B cell (primary cell): ENCODE measurements at regions not wholly inside any gene's neighbourhood (a gene's known extent, or its start where the extent isn't known, plus 50 kb on each side); places are given as distances from the start of the nearest gene placed in this dataset.

ENCODE experiments used
- ATAC-seq: fragments of 200-7000 bp; cut with Tn5 transposase; one replicate; pipeline ENCODE4 v1.10.0; 2021; ENCODE audit warnings: low read depth, mild to moderate bottlenecking, moderate number of reproducible peaks, moderate library complexity
- CTCF ChIA-PET: fragments of 350-600 bp; sonication (Branson Sonifier 250); formaldehyde crosslinking; loops from one replicate; lab custom pipeline; 2021; ENCODE audit warnings: antibody characterized with exemption, inconsistent platforms; lab: Charles Lee
- POLR2A ChIA-PET: fragments of 350-600 bp; sonication (Branson Sonifier 250); formaldehyde crosslinking; loops from one replicate; lab custom pipeline; 2021; ENCODE audit warnings: antibody characterized with exemption; lab: Charles Lee
- DNase-seq: peaks from one replicate; pipeline ENCODE4 v3.0.0; 2013
- H2AFZ ChIP-seq: 2 replicates; pipeline ENCODE4 v1.6.1; 2012; ENCODE audit warnings: mild to moderate bottlenecking, low read depth, low read length; ENCODE audit not compliant: insufficient read depth, poor library complexity, severe bottlenecking
- H3K27ac ChIP-seq, 2 donors: 1 replicate in 1 of 2; 2 replicates in 1 of 2; pipeline ENCODE4 v1.5.1; 2012 to 2013; ENCODE audit warnings: low read length in 2 of 2, mild to moderate bottlenecking in 2 of 2, moderate library complexity in 1 of 2
- H3K27me3 ChIP-seq, 4 experiments: fragments of 200-600 bp in 1 of 4; sonication (generic) in 1 of 4; replicated peaks in 1 of 4; 1 replicate in 2 of 4; 2 replicates in 2 of 4; pipeline versions ENCODE4 v1.6.1 to v1.7.0; 2013 to 2016; ENCODE audit warnings: low read length in 3 of 4, mild to moderate bottlenecking in 2 of 4, mixed read lengths in 1 of 4, moderate library complexity in 1 of 4; ENCODE audit not compliant: insufficient read depth in 4 of 4, control insufficient read depth in 3 of 4; ENCODE audit errors: control extremely low read depth in 1 of 4
- H3K36me3 ChIP-seq, 2 experiments: replicated peaks in 1 of 2; 1 replicate in 1 of 2; 2 replicates in 1 of 2; pipeline versions ENCODE4 v1.6.1 to v1.7.1; 2013; ENCODE audit warnings: low read length in 1 of 2; ENCODE audit not compliant: insufficient read depth in 2 of 2, control insufficient read depth in 1 of 2; ENCODE audit errors: control extremely low read depth in 1 of 2, extremely low read depth in 1 of 2
- H3K4me1 ChIP-seq, 2 donors: fragments of 200-600 bp in 1 of 2; sonication (generic) in 1 of 2; 1 replicate in 1 of 2; 2 replicates in 1 of 2; pipeline versions ENCODE4 v1.5.1 to v1.6.1; 2013 to 2017; ENCODE audit warnings: low read length in 2 of 2; ENCODE audit not compliant: control insufficient read depth in 2 of 2, insufficient read depth in 2 of 2
- H3K4me2 ChIP-seq: replicated peaks from 2 replicates; pipeline ENCODE3; 2012; ENCODE audit warnings: mild to moderate bottlenecking, low read depth, low read length; ENCODE audit not compliant: poor library complexity, severe bottlenecking
- H3K4me3 ChIP-seq, 5 experiments: fragments of 200-600 bp in 1 of 5; sonication (generic) in 1 of 5; 1 replicate in 3 of 5; 2 replicates in 2 of 5; pipeline versions ENCODE4 v1.5.1 to v1.7.0; 2011 to 2016; ENCODE audit warnings: low read length in 4 of 5, mild to moderate bottlenecking in 4 of 5, low read depth in 2 of 5, control low read depth in 1 of 5, moderate library complexity in 1 of 5; ENCODE audit not compliant: insufficient read depth in 1 of 5; ENCODE audit errors: control extremely low read depth in 1 of 5, extremely low read depth in 1 of 5
- H3K79me2 ChIP-seq: fragments of 200-600 bp; sonication (generic); one replicate; pipeline ENCODE4 v1.6.0; 2016; ENCODE audit warnings: low read length; ENCODE audit not compliant: control insufficient read depth, insufficient read depth
- H3K9ac ChIP-seq: fragments of 200-600 bp; sonication (generic); 2 replicates; pipeline ENCODE4 v1.6.1; 2017; ENCODE audit warnings: mild to moderate bottlenecking, low read length, moderate library complexity
- H3K9me3 ChIP-seq, 3 donors: one replicate each; pipeline versions ENCODE4 v1.6.1 to v1.7.1; 2013; ENCODE audit warnings: low read length in 2 of 3; ENCODE audit not compliant: control insufficient read depth in 2 of 3, insufficient read depth in 1 of 3; ENCODE audit errors: control extremely low read depth in 1 of 3
- H4K20me1 ChIP-seq: 2 replicates; pipeline ENCODE4 v1.6.0; 2012; ENCODE audit warnings: mild to moderate bottlenecking, low read length; ENCODE audit not compliant: insufficient read depth, control insufficient read depth, poor library complexity, severe bottlenecking
- H3K27ac Mint-ChIP-seq: one replicate; pipeline ENCODE4 v1.8.0; 2021; ENCODE audit warnings: mixed read lengths
- H3K27me3 Mint-ChIP-seq: one replicate; pipeline ENCODE4 v1.8.0; 2021; ENCODE audit warnings: mixed read lengths
- H3K4me1 Mint-ChIP-seq: one replicate; pipeline ENCODE4 v1.8.0; 2021; ENCODE audit warnings: mixed read lengths
- H3K4me3 Mint-ChIP-seq: one replicate; pipeline ENCODE4 v1.8.0; 2021; ENCODE audit warnings: mixed read lengths
- H3K9me3 Mint-ChIP-seq: one replicate; pipeline ENCODE4 v1.8.0; 2022; ENCODE audit warnings: mixed read lengths; ENCODE audit not compliant: insufficient read depth
- EZH2 ChIP-seq: IDR thresholded peaks from 2 replicates; pipeline ENCODE4 v1.6.1; 2012; ENCODE audit warnings: borderline replicate concordance, low read depth, mild to moderate bottlenecking, moderate library complexity, low read length; ENCODE audit not compliant: insufficient read depth, poor library complexity, severe bottlenecking
- WGBS: methylation state at CpG from one replicate; pipeline ENCODE4 v1.1.5; 2013; ENCODE audit warnings: missing lambda C conversion rate; ENCODE audit not compliant: insufficient coverage; 5-methylcytosine and 5-hydroxymethylcytosine counted together
- intact Hi-C: fragments of 100-400 bp; cut with micrococcal nuclease; formaldehyde crosslinking; loops from one replicate; pipeline ENCODE4 v1.10.0; 2022
- TF ChIP-seq, protein P1 (sequence below): fragments of 200-600 bp; IDR thresholded peaks from one replicate; pipeline ENCODE4 v1.8.0; 2022; ENCODE audit warnings: antibody characterized with exemption, mild to moderate bottlenecking

GRCh38 chr16:64410306-64410705 lies 711.6 kb downstream of the CDH11 start:
- intact Hi-C loops, result no loop called here
- DNase-seq (no peak), ATAC-seq (no peak)
- WGBS, result no CpG with 5 or more reads among the region's 1 CpG
- Mint-ChIP-seq H3K4me1 (no peaks in the 10 kb centered on the region), H3K27ac (no peak overlapping the region), H3K4me3 (no peak overlapping the region), H3K9me3 (peaks cover 4% of the 10 kb centered on the region), H3K27me3 (no peaks in the 10 kb centered on the region)
- Histone ChIP-seq H4K20me1 (no peaks in the 10 kb centered on the region), H3K79me2 (no peaks in the 10 kb centered on the region), H3K36me3 (no peaks in the 10 kb centered on the region), H3K9me3 (no peaks in the 10 kb centered on the region), H3K27me3 (no peaks in the 10 kb centered on the region), H3K4me3 (no peak overlapping the region), H3K4me2 (no peak overlapping the region), H2AFZ (no peak overlapping the region), H3K9ac (no peak overlapping the region), H3K27ac (no peak overlapping the region), H3K4me1 (no peaks in the 10 kb centered on the region)
- no peak for TF ChIP-seq EZH2
- TF ChIP-seq, protein P1, sequence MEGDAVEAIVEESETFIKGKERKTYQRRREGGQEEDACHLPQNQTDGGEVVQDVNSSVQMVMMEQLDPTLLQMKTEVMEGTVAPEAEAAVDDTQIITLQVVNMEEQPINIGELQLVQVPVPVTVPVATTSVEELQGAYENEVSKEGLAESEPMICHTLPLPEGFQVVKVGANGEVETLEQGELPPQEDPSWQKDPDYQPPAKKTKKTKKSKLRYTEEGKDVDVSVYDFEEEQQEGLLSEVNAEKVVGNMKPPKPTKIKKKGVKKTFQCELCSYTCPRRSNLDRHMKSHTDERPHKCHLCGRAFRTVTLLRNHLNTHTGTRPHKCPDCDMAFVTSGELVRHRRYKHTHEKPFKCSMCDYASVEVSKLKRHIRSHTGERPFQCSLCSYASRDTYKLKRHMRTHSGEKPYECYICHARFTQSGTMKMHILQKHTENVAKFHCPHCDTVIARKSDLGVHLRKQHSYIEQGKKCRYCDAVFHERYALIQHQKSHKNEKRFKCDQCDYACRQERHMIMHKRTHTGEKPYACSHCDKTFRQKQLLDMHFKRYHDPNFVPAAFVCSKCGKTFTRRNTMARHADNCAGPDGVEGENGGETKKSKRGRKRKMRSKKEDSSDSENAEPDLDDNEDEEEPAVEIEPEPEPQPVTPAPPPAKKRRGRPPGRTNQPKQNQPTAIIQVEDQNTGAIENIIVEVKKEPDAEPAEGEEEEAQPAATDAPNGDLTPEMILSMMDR, result no peak
- POLR2A ChIA-PET, result no interaction called here
- CTCF ChIA-PET, result no interaction called here

GRCh38 chr16:64409783-64410210 lies 712.1 kb downstream of the CDH11 start:
- no peak overlapping the region for H3K27ac Mint-ChIP-seq
- no peaks in the 10 kb centered on the region for H3K27me3 Mint-ChIP-seq
- peaks cover 4% of the 10 kb centered on the region for H3K9me3 Mint-ChIP-seq
- no peak overlapping the region for H3K4me3 Mint-ChIP-seq
- H2AFZ ChIP-seq, result no peak overlapping the region
- ChIA-PET CTCF (no interaction called here), POLR2A (no interaction called here)
- intact Hi-C loops, result no loop called here
- no peaks in the 10 kb centered on the region for H3K36me3 ChIP-seq
- no peaks in the 10 kb centered on the region for H3K4me1 Mint-ChIP-seq
- H3K9ac ChIP-seq, result no peak overlapping the region
- no peak overlapping the region for H3K4me2 ChIP-seq
- H3K27ac ChIP-seq, result no peak overlapping the region
- no peaks in the 10 kb centered on the region for H3K4me1 ChIP-seq
- TF ChIP-seq EZH2, result no peak
- TF ChIP-seq, protein P1, result no peak
- no peak overlapping the region for H3K4me3 ChIP-seq
- H3K27me3 ChIP-seq, result no peaks in the 10 kb centered on the region
- no peaks in the 10 kb centered on the region for H3K79me2 ChIP-seq
- ATAC-seq (no peak), DNase-seq (no peak)
- H3K9me3 ChIP-seq, result no peaks in the 10 kb centered on the region
- H4K20me1 ChIP-seq, result no peaks in the 10 kb centered on the region
- WGBS, result 100% methylated on average over 2 of the region's 4 CpGs
